ENCODE measurements at regions not wholly inside any gene's neighbourhood (a gene's known extent, or its start where the extent isn't known, plus 50 kb on each side); places are given as distances from the start of the nearest gene placed in this dataset.

DNA sequence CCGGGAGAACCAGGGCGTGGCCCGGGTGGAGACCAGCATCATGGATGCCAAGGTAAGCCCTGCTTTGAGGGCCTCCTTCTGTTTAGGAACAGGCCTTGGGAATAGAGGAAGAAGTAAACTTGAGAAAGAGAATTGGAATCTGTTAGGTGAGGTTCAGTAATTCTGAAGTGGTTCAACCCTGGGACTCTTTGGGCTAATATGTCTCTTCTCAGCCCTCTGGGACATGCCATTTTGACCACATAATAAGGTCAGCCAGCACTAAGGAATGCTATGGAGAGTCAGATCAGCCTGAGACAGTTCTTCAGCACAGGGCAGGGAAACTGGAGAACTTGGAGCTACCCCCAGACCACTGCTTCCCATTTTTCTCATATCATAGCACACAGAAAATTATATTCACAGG is 63.3 kb upstream of the PRPS1 start:
- DNase-seq (ENCODE audit: low spot score) = no peak
- no peaks in the 10 kb centered on the region for H3K9me3 ChIP-seq (ENCODE audit: control insufficient read depth in 4 of 4, low read length in 3 of 4)
- H3K4me3 ChIP-seq (ENCODE audit: low read depth in 1 of 3, low read length in 3 of 3) = no peak overlapping the region
- H3K36me3 ChIP-seq (ENCODE audit: control insufficient read depth in 4 of 4, insufficient read depth in 3 of 4, low read depth in 1 of 4, low read length in 3 of 4) = no peaks in the 10 kb centered on the region
- WGBS = 95% methylated on average over 3 of the region's 3 CpGs
- H3K27me3 ChIP-seq (ENCODE audit: control insufficient read depth in 4 of 4, insufficient read depth in 4 of 4, low read length in 3 of 4) = no peaks in the 10 kb centered on the region
- TF ChIP-seq, protein P1, sequence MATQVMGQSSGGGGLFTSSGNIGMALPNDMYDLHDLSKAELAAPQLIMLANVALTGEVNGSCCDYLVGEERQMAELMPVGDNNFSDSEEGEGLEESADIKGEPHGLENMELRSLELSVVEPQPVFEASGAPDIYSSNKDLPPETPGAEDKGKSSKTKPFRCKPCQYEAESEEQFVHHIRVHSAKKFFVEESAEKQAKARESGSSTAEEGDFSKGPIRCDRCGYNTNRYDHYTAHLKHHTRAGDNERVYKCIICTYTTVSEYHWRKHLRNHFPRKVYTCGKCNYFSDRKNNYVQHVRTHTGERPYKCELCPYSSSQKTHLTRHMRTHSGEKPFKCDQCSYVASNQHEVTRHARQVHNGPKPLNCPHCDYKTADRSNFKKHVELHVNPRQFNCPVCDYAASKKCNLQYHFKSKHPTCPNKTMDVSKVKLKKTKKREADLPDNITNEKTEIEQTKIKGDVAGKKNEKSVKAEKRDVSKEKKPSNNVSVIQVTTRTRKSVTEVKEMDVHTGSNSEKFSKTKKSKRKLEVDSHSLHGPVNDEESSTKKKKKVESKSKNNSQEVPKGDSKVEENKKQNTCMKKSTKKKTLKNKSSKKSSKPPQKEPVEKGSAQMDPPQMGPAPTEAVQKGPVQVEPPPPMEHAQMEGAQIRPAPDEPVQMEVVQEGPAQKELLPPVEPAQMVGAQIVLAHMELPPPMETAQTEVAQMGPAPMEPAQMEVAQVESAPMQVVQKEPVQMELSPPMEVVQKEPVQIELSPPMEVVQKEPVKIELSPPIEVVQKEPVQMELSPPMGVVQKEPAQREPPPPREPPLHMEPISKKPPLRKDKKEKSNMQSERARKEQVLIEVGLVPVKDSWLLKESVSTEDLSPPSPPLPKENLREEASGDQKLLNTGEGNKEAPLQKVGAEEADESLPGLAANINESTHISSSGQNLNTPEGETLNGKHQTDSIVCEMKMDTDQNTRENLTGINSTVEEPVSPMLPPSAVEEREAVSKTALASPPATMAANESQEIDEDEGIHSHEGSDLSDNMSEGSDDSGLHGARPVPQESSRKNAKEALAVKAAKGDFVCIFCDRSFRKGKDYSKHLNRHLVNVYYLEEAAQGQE (IDR thresholded peaks at IDR 0.05) = no peak
- TF ChIP-seq, protein P2, sequence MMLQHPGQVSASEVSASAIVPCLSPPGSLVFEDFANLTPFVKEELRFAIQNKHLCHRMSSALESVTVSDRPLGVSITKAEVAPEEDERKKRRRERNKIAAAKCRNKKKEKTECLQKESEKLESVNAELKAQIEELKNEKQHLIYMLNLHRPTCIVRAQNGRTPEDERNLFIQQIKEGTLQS (IDR thresholded peaks at IDR 0.05) = no peak
- TF ChIP-seq YY1 (IDR thresholded peaks at IDR 0.05) = no peak
- TF ChIP-seq, protein P3, sequence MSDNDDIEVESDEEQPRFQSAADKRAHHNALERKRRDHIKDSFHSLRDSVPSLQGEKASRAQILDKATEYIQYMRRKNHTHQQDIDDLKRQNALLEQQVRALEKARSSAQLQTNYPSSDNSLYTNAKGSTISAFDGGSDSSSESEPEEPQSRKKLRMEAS (IDR thresholded peaks at IDR 0.05) = no peak
- no peak for TF ChIP-seq SP1 (IDR thresholded peaks at IDR 0.05)
- no peak for TF ChIP-seq RAD21 (IDR thresholded peaks at IDR 0.05)
- no peak for TF ChIP-seq FOXA1 (IDR thresholded peaks at IDR 0.05)
- TF ChIP-seq, protein P4, sequence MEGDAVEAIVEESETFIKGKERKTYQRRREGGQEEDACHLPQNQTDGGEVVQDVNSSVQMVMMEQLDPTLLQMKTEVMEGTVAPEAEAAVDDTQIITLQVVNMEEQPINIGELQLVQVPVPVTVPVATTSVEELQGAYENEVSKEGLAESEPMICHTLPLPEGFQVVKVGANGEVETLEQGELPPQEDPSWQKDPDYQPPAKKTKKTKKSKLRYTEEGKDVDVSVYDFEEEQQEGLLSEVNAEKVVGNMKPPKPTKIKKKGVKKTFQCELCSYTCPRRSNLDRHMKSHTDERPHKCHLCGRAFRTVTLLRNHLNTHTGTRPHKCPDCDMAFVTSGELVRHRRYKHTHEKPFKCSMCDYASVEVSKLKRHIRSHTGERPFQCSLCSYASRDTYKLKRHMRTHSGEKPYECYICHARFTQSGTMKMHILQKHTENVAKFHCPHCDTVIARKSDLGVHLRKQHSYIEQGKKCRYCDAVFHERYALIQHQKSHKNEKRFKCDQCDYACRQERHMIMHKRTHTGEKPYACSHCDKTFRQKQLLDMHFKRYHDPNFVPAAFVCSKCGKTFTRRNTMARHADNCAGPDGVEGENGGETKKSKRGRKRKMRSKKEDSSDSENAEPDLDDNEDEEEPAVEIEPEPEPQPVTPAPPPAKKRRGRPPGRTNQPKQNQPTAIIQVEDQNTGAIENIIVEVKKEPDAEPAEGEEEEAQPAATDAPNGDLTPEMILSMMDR (IDR thresholded peaks at IDR 0.05; ENCODE audit: low read depth, low read length, missing input control) = no peak
- no peak for TF ChIP-seq GABPA (IDR thresholded peaks at IDR 0.05 in 1 of 2, conservative IDR thresholded peaks at IDR 0.05 in 1 of 2)
- TF ChIP-seq JUND (IDR thresholded peaks at IDR 0.05) = no peak
- H3K9ac ChIP-seq (ENCODE audit: low read depth in 1 of 2, low read length in 2 of 2) = no peak overlapping the region
- no peaks in the 10 kb centered on the region for H3K4me1 ChIP-seq (ENCODE audit: control insufficient read depth in 4 of 4, insufficient read depth in 4 of 4, low read length in 3 of 4)
- no peak overlapping the region for H3K27ac ChIP-seq (ENCODE audit: low read depth in 1 of 2, low read length in 2 of 2)

DNA sequence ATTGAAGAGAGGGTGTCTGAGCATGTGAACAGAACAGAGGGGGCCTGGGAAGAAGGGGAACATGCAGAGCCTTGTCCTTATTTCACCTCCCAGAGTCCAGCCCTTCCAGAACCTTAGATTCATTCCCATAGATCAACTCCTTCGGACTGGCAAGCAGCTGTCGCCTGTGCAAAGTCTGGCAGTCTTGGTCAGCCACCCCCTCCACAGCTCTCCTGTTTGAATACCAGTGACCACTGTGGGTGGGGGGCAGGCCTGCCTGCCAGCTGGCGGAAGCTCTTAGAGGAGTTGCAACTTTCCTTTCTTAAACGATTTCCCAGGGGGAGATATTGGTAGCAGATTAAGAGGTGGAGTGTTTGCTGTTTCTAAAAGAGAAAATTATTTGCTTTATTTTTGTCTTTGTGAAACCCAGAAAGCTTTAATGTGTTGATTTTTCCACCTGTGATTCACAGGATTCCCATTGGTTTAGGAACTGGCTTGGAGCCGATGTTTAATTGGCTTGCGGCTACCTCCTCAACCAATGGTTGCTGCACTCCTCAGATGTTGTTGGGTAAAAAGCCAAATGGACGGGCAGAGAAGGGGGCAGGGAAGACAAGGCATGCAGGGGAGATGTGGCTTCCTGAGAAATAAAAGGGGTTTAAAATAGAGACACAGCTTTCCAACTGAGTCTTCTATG is 62.2 kb upstream of the PRPS1 start:
- 56% methylated on average over 7 of the region's 7 CpGs for WGBS
- Histone ChIP-seq H3K9me3 (ENCODE audit: control insufficient read depth in 4 of 4, low read length in 3 of 4) (no peaks in the 10 kb centered on the region), H3K9ac (ENCODE audit: low read depth in 1 of 2, low read length in 2 of 2) (no peak overlapping the region), H3K4me3 (ENCODE audit: low read depth in 1 of 3, low read length in 3 of 3) (no peak overlapping the region), H3K36me3 (ENCODE audit: control insufficient read depth in 4 of 4, insufficient read depth in 3 of 4, low read depth in 1 of 4, low read length in 3 of 4) (no peaks in the 10 kb centered on the region), H3K4me1 (ENCODE audit: control insufficient read depth in 4 of 4, insufficient read depth in 4 of 4, low read length in 3 of 4) (no peaks in the 10 kb centered on the region), H3K27ac (ENCODE audit: low read depth in 1 of 2, low read length in 2 of 2) (no peak overlapping the region), H3K27me3 (ENCODE audit: control insufficient read depth in 4 of 4, insufficient read depth in 4 of 4, low read length in 3 of 4) (no peaks in the 10 kb centered on the region)
- DNase-seq (ENCODE audit: low spot score) = no peak
- TF ChIP-seq TAF1 (conservative IDR thresholded peaks at IDR 0.05) (no peak), SP1 (IDR thresholded peaks at IDR 0.05) (no peak), JUND (IDR thresholded peaks at IDR 0.05) (no peak), FOXA1 (IDR thresholded peaks at IDR 0.05) (no peak), YY1 (IDR thresholded peaks at IDR 0.05) (no peak), GABPA (IDR thresholded peaks at IDR 0.05 in 1 of 2, conservative IDR thresholded peaks at IDR 0.05 in 1 of 2) (no peak), HNF4G (IDR thresholded peaks at IDR 0.05) (no peak), RXRA (IDR thresholded peaks at IDR 0.05) (no peak), RAD21 (IDR thresholded peaks at IDR 0.05) (no peak), EGR1 (IDR thresholded peaks at IDR 0.05; ENCODE audit: low read depth in 2 of 2) (no peak)
- TF ChIP-seq, protein P4 (IDR thresholded peaks at IDR 0.05; ENCODE audit: low read depth, low read length, missing input control) = no peak
- TF ChIP-seq, protein P3 (IDR thresholded peaks at IDR 0.05) = no peak
- TF ChIP-seq, protein P5, sequence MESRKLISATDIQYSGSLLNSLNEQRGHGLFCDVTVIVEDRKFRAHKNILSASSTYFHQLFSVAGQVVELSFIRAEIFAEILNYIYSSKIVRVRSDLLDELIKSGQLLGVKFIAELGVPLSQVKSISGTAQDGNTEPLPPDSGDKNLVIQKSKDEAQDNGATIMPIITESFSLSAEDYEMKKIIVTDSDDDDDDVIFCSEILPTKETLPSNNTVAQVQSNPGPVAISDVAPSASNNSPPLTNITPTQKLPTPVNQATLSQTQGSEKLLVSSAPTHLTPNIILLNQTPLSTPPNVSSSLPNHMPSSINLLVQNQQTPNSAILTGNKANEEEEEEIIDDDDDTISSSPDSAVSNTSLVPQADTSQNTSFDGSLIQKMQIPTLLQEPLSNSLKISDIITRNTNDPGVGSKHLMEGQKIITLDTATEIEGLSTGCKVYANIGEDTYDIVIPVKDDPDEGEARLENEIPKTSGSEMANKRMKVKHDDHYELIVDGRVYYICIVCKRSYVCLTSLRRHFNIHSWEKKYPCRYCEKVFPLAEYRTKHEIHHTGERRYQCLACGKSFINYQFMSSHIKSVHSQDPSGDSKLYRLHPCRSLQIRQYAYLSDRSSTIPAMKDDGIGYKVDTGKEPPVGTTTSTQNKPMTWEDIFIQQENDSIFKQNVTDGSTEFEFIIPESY (IDR thresholded peaks at IDR 0.05) = no peak
- TF ChIP-seq, protein P1 (IDR thresholded peaks at IDR 0.05) = no peak

Measured in liver (tissue), 8 donors.